Kidney glomerular epithelial cell (primary cell): ENCODE measurements at regions not wholly inside any gene's neighbourhood (a gene's known extent, or its start where the extent isn't known, plus 50 kb on each side); places are given as distances from the start of the nearest gene placed in this dataset.

Source experiments
- DNase-seq: peaks from one replicate; lab custom pipeline; 2025; lab: John Stamatoyannopoulos, UW

GRCh38 chr15:70443486-70444273, 319.7 kb downstream of the UACA start:
- DNase-seq: no peak

- no peak for DNase-seq
Measured at GRCh38 chr15:70442616-70443321, 320.6 kb downstream of the UACA start.

- DNase-seq: no peak
Measured at GRCh38 chr15:70442211-70442610, 321.1 kb downstream of the UACA start.

- DNase-seq: no peak
Measured at GRCh38 chr15:70440416-70441138, 322.8 kb downstream of the UACA start.

GRCh38 chr15:70439880-70440279, 323.5 kb downstream of the UACA start:
- no peak for DNase-seq

- no peak for DNase-seq
Measured at GRCh38 chr15:70439304-70439877, 324.0 kb downstream of the UACA start.

GRCh38 chr15:70438776-70439175, 324.6 kb downstream of the UACA start:
- DNase-seq: no peak

- DNase-seq: no peak
Measured at GRCh38 chr15:70437882-70438451, 325.4 kb downstream of the UACA start.

GRCh38 chr15:70437089-70437488, 326.3 kb downstream of the UACA start:
- DNase-seq: no peak

GRCh38 chr15:70436428-70436827, 326.9 kb downstream of the UACA start:
- DNase-seq: no peak

- DNase-seq: no peak
Measured at GRCh38 chr15:70435872-70436271, 327.5 kb downstream of the UACA start.

GRCh38 chr15:70435369-70435768, 328.0 kb downstream of the UACA start:
- no peak for DNase-seq

GRCh38 chr15:70433586-70434324, 329.6 kb downstream of the UACA start:
- DNase-seq: no peak

GRCh38 chr15:70432924-70433495, 330.3 kb downstream of the UACA start:
- no peak for DNase-seq

GRCh38 chr15:70431854-70432253, 331.5 kb downstream of the UACA start:
- DNase-seq: no peak

- peak; percentile 27 for DNase-seq
Measured at GRCh38 chr15:70430069-70430468, 332.4 kb upstream of the TLE3 start.

GRCh38 chr15:70429056-70429722, 331.5 kb upstream of the TLE3 start:
- DNase-seq: no peak

GRCh38 chr15:70428211-70428822, 330.6 kb upstream of the TLE3 start:
- DNase-seq: no peak

GRCh38 chr15:70427167-70428120, 329.7 kb upstream of the TLE3 start:
- DNase-seq: no peak
